Lower lobe of right lung (tissue), 2 donors: ENCODE measurements at regions not wholly inside any gene's neighbourhood (a gene's known extent, or its start where the extent isn't known, plus 50 kb on each side); places are given as distances from the start of the nearest gene placed in this dataset.

ENCODE experiments used
- ATAC-seq, 2 donors: fragments of 200-7000 bp; cut with Tn5 transposase; one replicate each; pipeline ENCODE4 v1.9.1; 2020 to 2022; ENCODE audit warnings: mild to moderate bottlenecking in 2 of 2, moderate library complexity in 2 of 2
- DNase-seq: peaks from one replicate; pipeline ENCODE4 v3.0.0-alpha.2; 2020
- H3K27ac ChIP-seq: fragments of 200-600 bp; one replicate; pipeline ENCODE4 v1.8.0; 2022
- H3K27me3 ChIP-seq: fragments of 200-600 bp; one replicate; pipeline ENCODE4 v1.8.0; 2022; ENCODE audit warnings: low read depth
- H3K36me3 ChIP-seq: fragments of 200-600 bp; one replicate; pipeline ENCODE4 v1.8.0; 2022; ENCODE audit warnings: mild to moderate bottlenecking
- H3K4me1 ChIP-seq: fragments of 200-600 bp; one replicate; pipeline ENCODE4 v1.8.0; 2022
- H3K4me3 ChIP-seq: fragments of 200-600 bp; one replicate; pipeline ENCODE4 v1.8.0; 2022; ENCODE audit warnings: mild to moderate bottlenecking
- H3K9me3 ChIP-seq: fragments of 200-600 bp; one replicate; pipeline ENCODE4 v1.8.0; 2022
- intact Hi-C: fragments of 100-400 bp; cut with DNase I; formaldehyde crosslinking; loops from one replicate; pipeline ENCODE4 v1.11.0; 2022
- TF ChIP-seq, protein P1 (sequence below): fragments of 200-600 bp; IDR thresholded peaks from one replicate; pipeline ENCODE4 v1.8.0; 2022; ENCODE audit warnings: antibody characterized with exemption, mild to moderate bottlenecking
- donor health status: DM: no; HTN: yes; CAD: no; lungs with severe emphysema.

DNA sequence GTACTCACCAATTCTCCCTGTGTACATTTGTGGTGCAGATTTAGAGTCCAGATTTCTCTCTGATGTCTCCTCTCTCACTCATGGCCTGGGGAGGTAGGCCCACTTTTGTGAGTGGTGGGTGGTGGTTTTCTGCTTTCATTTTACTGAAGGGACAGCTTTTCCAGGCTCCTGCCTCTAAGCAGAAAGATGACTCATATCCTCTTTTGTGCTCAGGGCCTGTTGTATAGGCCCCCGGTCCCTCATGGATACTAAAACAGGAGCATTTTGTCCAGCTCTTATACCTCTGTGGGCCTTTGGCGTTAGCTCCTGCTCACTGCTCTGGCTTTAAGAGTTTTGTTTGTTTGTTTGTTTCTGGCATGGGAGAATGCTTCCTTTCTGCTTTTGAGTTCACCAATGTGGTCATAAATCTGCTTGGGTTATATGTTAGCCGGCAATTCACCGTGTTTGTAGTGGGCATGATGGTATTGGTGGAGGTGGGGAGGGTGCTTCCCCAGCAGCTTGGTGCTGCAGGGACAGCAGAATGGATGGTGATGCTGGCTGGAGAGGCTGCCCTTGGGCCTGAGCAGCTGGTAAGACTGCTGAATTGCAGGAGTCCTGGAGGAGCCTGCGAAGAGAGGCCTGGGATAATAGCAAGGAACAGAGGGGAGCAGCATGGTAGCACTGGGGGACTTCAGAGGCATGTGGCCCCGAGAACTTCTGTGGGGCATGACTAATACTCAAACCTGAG lies 468.7 kb downstream of the RPS24 start:
- DNase-seq (no peak), ATAC-seq (no peak)
- intact Hi-C loops: no loop called here
- Histone ChIP-seq H3K4me3 (no peak overlapping the region), H3K9me3 (no peaks in the 10 kb centered on the region), H3K27me3 (no peaks in the 10 kb centered on the region), H3K27ac (no peak overlapping the region), H3K4me1 (no peaks in the 10 kb centered on the region), H3K36me3 (no peaks in the 10 kb centered on the region)
- TF ChIP-seq, protein P1, sequence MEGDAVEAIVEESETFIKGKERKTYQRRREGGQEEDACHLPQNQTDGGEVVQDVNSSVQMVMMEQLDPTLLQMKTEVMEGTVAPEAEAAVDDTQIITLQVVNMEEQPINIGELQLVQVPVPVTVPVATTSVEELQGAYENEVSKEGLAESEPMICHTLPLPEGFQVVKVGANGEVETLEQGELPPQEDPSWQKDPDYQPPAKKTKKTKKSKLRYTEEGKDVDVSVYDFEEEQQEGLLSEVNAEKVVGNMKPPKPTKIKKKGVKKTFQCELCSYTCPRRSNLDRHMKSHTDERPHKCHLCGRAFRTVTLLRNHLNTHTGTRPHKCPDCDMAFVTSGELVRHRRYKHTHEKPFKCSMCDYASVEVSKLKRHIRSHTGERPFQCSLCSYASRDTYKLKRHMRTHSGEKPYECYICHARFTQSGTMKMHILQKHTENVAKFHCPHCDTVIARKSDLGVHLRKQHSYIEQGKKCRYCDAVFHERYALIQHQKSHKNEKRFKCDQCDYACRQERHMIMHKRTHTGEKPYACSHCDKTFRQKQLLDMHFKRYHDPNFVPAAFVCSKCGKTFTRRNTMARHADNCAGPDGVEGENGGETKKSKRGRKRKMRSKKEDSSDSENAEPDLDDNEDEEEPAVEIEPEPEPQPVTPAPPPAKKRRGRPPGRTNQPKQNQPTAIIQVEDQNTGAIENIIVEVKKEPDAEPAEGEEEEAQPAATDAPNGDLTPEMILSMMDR: no peak

DNA sequence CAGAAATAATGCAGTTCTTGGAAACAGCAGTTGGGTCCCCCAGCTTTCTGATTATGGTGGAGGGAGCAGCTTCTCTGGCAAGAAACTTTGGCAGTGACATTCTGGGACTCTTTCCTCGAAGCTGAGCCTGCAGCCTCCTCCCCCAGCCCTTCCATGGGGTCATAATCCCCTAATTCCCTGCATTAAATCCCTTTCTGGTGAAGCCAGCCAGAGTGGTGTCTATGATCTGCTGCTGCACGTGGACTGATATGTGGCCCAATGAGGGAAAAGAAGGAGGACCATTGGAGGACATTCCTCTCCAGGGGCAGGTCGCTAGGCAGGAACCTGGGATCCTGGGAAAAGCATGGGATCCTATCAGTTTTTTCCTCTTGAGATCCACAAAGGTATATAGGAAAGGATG lies 470.5 kb downstream of the RPS24 start:
- TF ChIP-seq, protein P1: no peak

DNA sequence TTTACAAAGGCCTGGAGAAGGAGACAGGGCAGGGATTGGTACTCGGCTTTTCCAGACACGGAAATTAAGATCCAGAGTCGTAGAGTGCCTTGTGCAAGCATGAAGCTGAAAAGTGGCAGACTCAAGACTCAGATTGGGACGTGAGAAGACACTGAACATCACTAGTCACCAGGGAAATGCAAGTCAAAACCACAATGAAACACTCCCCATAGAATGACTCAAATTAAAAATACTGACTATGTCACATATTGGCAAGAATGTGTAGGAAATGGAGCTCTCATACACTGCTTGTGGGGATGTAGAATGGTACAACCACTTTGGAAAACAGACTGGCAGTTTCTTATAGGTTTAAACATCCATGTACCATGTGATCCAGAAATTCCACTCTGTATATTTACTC lies 472.0 kb downstream of the RPS24 start:
- DNase-seq (no peak), ATAC-seq (no peak)
- intact Hi-C loops: no loop called here
- Histone ChIP-seq H3K4me1 (peaks cover 12% of the 10 kb centered on the region), H3K9me3 (no peaks in the 10 kb centered on the region), H3K27me3 (no peaks in the 10 kb centered on the region), H3K4me3 (no peak overlapping the region), H3K27ac (no peak overlapping the region), H3K36me3 (no peaks in the 10 kb centered on the region)
- TF ChIP-seq, protein P1: no peak

More for the DNA sequence above, 470.5 kb downstream of the RPS24 start:
- peaks cover 12% of the 10 kb centered on the region for H3K4me1 ChIP-seq
- intact Hi-C loops: no loop called here
- no peaks in the 10 kb centered on the region for H3K36me3 ChIP-seq
- no peaks in the 10 kb centered on the region for H3K27me3 ChIP-seq
- H3K27ac ChIP-seq: no peak overlapping the region
- ATAC-seq (no peak), DNase-seq (no peak)
- no peak overlapping the region for H3K4me3 ChIP-seq
- H3K9me3 ChIP-seq: no peaks in the 10 kb centered on the region

DNA sequence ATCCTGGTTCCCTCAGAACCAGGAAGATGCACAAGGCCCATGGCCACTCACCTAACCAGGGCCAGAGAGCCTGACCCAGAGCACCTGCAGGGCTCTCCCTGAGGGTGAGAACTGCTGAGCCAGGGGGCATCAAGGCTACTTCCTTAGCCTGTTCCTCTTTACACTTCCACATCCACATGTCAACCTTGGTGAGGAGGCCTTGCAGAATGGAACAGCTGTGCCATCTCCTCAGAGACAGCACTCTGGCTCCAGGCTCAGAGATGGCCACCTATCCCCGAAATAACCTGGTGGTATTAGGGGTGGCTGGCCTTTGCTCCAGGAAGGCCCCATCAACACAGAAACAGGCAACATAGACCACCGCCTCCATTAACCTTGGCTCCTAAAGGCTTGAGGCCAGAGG lies 473.0 kb downstream of the RPS24 start:
- ATAC-seq: no peak
- H3K4me1 ChIP-seq: peaks cover 21% of the 10 kb centered on the region
- no peak overlapping the region for H3K27ac ChIP-seq
- TF ChIP-seq, protein P1: no peak
- H3K27me3 ChIP-seq: no peaks in the 10 kb centered on the region
- no peaks in the 10 kb centered on the region for H3K9me3 ChIP-seq
- intact Hi-C loops: no loop called here
- no peaks in the 10 kb centered on the region for H3K36me3 ChIP-seq
- DNase-seq: no peak
- no peak overlapping the region for H3K4me3 ChIP-seq

DNA sequence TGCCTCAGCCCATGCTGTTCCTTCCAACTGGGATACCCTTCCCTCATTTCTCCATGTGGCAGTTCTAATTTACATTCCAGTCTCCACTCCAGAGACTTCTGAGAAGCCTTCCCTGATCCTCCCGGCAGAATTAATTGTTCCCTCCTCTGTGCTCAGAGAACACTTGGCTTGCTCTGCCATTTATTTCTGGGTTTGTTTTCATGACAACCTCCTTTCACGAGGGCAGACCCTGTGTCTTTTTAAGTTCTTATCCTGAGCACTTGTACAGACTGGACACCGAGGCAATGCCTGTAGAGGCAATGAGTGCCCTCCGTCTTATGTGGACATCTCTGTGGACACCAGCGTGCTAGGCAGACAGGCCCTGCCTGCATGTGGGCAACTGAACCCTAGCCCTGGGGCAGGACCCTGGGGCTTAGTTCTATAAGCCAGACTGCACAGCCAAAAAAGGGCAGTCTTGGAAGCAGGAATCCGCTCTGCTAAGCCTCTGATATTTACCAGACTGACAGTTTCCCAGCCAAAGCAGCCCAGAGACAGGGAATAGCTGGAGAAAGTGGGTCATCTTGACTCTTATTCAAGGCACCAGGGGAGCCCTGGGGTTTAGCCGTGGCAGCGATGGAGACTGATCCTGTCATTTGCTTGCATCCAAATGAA lies 474.0 kb downstream of the RPS24 start:
- Histone ChIP-seq H3K27me3 (no peaks in the 10 kb centered on the region), H3K4me1 (peaks cover 25% of the 10 kb centered on the region), H3K4me3 (no peak overlapping the region), H3K27ac (peak overlapping the region; percentile 41), H3K36me3 (no peaks in the 10 kb centered on the region), H3K9me3 (no peaks in the 10 kb centered on the region)
- ATAC-seq (no peak), DNase-seq (no peak)
- intact Hi-C loops: no loop called here
- TF ChIP-seq, protein P1: no peak
